Breast epithelium (tissue), 3 donors: ENCODE measurements at regions not wholly inside any gene's neighbourhood (a gene's known extent, or its start where the extent isn't known, plus 50 kb on each side); places are given as distances from the start of the nearest gene placed in this dataset.

Experiments used
- POLR2A ChIP-seq: fragments of 450-650 bp; IDR thresholded peaks from one replicate; pipeline ENCODE4 v1.6.1; 2016; ENCODE audit warnings: antibody characterized with exemption, mild to moderate bottlenecking, moderate library complexity
- POLR2AphosphoS5 ChIP-seq, 3 donors: sonication (generic); formaldehyde crosslinking; IDR thresholded peaks; one replicate each; pipeline ENCODE4 v1.6.1; 2017; ENCODE audit warnings: antibody characterized with exemption in 3 of 3
- TF ChIP-seq, protein P1 (sequence below), 3 donors: fragments of 450-650 bp; IDR thresholded peaks; one replicate each; pipeline ENCODE4 v1.5.1; 2016 to 2017; ENCODE audit warnings: antibody characterized with exemption in 3 of 3, mild to moderate bottlenecking in 3 of 3, moderate library complexity in 3 of 3

DNA sequence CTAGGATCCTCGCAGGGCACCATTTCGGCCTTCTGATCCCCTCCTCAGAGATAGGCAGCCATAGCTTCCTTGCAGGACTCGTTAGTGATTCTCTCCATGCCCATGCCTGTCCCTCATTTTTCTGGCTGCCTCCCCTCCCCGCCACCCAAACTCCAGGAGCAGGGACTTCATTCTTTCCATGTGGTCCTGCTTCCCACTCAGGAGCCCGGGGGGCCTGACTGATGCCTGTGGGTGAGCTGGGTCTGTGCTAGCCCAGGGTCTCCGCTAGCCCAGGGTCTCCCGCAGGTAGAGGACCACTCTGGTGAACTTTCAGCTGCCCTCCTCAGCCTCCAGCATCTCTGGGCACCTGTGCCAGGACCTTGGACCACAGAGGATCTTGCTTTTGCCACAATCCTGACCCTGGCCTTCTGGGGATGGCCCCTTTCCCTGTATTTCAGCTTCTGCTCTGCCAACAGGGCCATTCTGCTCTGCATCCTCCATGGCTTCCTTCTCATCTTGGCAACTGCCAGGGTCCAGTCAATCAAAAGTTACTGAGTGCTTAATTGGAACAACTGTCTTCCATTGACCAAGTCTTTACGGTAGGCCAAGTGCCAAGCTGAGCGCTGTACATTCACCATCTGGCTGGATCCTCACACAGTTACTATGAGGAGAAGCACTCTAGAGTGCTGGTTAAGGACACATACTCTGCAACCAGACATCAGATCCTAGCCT is 152.2 kb downstream of the EFNB1 start:
- TF ChIP-seq POLR2AphosphoS5 (IDR thresholded peaks at IDR 0.05), result no peak
- TF ChIP-seq, protein P1, sequence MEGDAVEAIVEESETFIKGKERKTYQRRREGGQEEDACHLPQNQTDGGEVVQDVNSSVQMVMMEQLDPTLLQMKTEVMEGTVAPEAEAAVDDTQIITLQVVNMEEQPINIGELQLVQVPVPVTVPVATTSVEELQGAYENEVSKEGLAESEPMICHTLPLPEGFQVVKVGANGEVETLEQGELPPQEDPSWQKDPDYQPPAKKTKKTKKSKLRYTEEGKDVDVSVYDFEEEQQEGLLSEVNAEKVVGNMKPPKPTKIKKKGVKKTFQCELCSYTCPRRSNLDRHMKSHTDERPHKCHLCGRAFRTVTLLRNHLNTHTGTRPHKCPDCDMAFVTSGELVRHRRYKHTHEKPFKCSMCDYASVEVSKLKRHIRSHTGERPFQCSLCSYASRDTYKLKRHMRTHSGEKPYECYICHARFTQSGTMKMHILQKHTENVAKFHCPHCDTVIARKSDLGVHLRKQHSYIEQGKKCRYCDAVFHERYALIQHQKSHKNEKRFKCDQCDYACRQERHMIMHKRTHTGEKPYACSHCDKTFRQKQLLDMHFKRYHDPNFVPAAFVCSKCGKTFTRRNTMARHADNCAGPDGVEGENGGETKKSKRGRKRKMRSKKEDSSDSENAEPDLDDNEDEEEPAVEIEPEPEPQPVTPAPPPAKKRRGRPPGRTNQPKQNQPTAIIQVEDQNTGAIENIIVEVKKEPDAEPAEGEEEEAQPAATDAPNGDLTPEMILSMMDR (IDR thresholded peaks at IDR 0.05), result no peak
- no peak for TF ChIP-seq POLR2A
